PC-3 (cell line): ENCODE measurements at regions not wholly inside any gene's neighbourhood (a gene's known extent, or its start where the extent isn't known, plus 50 kb on each side); places are given as distances from the start of the nearest gene placed in this dataset.

ENCODE experiments used
- CTCF ChIP-seq: fragments of 300-600 bp; sonication (generic); conservative IDR thresholded peaks from 2 replicates; pipeline ENCODE4 v1.5.1; 2017; ENCODE audit warnings: antibody characterized with exemption, low read depth, mild to moderate bottlenecking, low read length
- EZH2phosphoT487 ChIP-seq: fragments of 300-600 bp; sonication (generic); IDR thresholded peaks from 2 replicates; pipeline ENCODE4 v1.6.1; 2018; ENCODE audit warnings: mild to moderate bottlenecking, antibody characterized with exemption, low read length, borderline replicate concordance

GRCh38 chr15:62301993-62302675 lies 137.0 kb upstream of the C2CD4B start:
- no peak for TF ChIP-seq EZH2phosphoT487
- TF ChIP-seq CTCF, result no peak
